ENCODE measurements at regions not wholly inside any gene's neighbourhood (a gene's known extent, or its start where the extent isn't known, plus 50 kb on each side); places are given as distances from the start of the nearest gene placed in this dataset.
"Not testable (repeated sequence)": the region's sequence is repeated elsewhere in the genome, so short reads cannot be mapped to it uniquely, and the experiment has no call there.

DNA sequence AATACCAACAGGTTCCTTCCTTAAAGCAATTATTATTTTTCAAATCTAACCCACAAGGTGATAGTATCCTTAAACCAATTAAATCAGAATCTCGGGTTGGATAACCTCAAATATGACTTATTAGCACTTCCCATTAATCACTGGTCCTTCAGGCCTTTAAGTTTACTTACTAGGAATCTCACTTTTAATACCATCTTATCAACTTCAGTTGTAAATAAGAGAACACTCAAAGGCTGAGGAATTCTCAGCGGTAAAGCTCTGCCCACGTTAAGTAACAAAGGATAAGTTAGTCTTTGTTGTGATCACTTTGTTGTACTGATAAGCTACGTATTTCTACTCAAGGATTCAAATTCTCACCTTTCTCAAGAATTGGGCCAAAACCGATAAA is 82.0 kb downstream of the OR2B2 start:
- intact Hi-C loops (cut with DNase I): loop anchor here (10.0 kb wide), 1 partner anchor 1805 kb away; a partner anchor contains a TSS
- DNase-seq (ENCODE audit: missing footprints) (no peak), ATAC-seq (no peak)

GRCh38 chr6:27829453-27830211 is 82.6 kb downstream of the OR2B2 start:
- intact Hi-C loops (cut with DNase I): loop anchor here (10.0 kb wide), 1 partner anchor 1805 kb away; a partner anchor contains a TSS
- no peak for ATAC-seq
- DNase-seq (ENCODE audit: missing footprints): no peak

DNA sequence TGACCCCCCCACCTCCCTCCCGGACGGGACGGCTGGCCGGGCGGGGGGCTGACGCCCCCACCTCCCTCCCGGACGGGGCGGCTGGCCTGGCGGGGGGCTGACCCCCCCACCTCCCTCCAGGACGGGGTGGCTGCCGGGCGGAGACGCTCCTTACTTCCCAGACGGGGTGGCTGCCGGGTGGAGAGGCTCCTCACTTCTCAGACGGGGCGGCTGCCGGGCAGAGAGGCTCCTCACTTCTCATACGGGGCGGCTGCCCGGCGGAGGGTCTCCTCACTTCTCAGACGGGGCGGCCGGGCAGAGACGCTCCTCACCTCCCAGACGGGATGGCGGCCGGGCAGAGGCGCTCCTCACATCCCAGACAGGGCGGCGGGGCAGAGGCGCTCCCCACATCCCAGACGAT is 84.7 kb downstream of the OR2B2 start:
- DNase-seq (ENCODE audit: missing footprints): peak; percentile 59
- intact Hi-C loops (cut with DNase I); ATAC-seq: not testable (repeated sequence)

DNA sequence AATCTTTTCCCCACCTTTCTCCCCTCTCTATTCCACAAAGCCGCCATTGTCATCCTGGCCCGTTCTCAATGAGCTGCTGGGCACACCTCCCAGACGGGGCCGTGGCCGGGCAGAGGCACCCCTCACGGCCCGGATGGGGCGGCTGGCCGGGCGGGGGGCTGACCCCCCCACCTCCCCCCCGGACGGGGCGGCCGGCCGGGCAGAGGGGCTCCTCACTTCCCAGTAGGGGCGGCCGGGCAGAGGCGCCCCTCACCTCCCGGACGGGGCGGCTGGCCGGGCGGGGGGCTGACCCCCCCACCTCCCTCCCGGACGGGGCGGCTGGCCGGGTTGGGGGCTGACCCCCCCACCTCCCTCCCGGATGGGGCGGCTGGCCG is 85.6 kb downstream of the OR2B2 start:
- DNase-seq (ENCODE audit: missing footprints): not testable (repeated sequence)

GRCh38 chr6:27825848-27826611 is 86.2 kb downstream of the OR2B2 start:
- ATAC-seq; intact Hi-C loops (cut with DNase I); DNase-seq (ENCODE audit: missing footprints): not testable (repeated sequence)

More for the DNA sequence above, 85.6 kb downstream of the OR2B2 start:
- ATAC-seq; intact Hi-C loops (cut with DNase I): not testable (repeated sequence)

GRCh38 chr6:27825025-27825793 is 87.0 kb downstream of the OR2B2 start:
- ATAC-seq (no peak), DNase-seq (ENCODE audit: missing footprints) (no peak)
- intact Hi-C loops (cut with DNase I): no loop called here

DNA sequence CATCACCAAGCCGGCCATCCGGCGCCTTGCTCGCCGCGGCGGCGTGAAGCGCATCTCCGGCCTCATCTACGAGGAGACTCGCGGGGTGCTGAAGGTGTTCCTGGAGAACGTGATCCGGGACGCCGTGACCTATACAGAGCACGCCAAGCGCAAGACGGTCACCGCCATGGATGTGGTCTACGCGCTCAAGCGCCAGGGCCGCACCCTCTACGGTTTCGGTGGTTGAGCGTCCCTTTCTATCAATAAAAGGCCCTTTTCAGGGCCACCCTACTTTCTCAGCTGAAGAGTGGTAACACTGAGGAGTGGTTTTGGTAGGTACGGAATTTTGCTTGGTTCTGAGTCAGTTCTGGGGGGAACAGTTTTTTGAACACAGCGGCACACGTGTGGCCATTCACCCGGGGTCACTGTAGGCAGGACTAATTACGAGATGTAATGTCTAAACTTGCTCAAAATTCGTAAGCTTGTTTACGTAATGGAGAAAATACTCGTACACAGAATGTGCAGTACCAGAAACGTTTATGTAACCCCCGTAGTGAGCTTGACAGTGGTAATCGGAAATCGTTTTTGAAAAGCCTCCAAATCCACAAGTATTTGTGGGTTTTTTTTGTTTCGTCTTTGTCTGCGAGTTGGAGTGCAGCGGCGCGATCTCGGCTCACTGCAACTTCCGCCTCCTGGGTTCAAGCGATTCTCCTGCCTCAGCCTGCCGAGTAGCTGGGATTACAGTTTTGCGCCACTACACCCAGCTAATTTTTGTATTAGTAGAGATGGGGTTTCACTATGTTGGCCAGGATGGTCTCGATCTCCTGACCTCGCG is 87.8 kb downstream of the OR2B2 start:
- intact Hi-C loops (cut with DNase I): loop anchor here (5.0 kb wide), 1 partner anchor 43 kb away; a partner anchor contains a TSS
- peak; percentile 60 for DNase-seq (ENCODE audit: missing footprints)
- ATAC-seq: peak; percentile 60

- intact Hi-C loops (cut with DNase I): loop anchor here (5.0 kb wide), 1 partner anchor 44 kb away; a partner anchor contains a TSS
- peak; percentile 89 for ATAC-seq
- DNase-seq (ENCODE audit: missing footprints): peak; percentile 62
Observed at GRCh38 chr6:27823714-27824210, 88.4 kb downstream of the OR2B2 start.

DNA sequence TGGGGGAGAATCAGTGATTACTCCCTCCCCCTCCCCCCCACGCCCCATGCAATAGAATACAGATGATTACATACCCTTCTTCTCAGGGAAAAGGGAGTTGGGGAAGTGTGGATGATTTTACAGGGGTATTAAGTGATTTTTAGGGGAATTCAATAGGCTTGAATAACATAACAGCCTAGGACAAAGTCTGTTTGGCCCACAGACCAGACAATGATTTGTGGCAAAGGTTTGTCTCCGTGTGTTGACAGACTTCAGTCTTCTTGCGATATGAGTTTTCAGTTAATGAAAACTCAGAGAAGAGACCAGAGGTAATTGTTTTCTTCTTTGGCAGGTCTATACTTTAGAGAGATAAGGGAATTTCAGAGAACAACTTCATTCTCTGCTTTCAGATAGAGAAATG is 95.3 kb downstream of the OR2B2 start:
- ATAC-seq: no peak
- no peak for DNase-seq (ENCODE audit: missing footprints)
- intact Hi-C loops (cut with DNase I): no loop called here

GRCh38 chr6:27814665-27815424 is 97.4 kb downstream of the OR2B2 start:
- DNase-seq (ENCODE audit: missing footprints) (no peak), ATAC-seq (peak; percentile 79)
- intact Hi-C loops (cut with DNase I): no loop called here

DNA sequence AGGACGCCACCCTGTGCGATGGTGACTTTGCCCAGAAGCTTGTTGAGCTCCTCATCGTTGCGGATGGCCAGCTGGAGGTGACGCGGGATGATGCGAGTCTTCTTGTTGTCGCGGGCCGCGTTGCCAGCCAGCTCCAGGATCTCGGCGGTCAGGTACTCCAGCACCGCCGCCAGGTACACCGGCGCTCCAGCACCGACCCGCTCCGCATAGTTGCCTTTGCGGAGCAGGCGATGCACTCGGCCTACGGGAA is 97.9 kb downstream of the OR2B2 start:
- ATAC-seq: peak; percentile 12
- intact Hi-C loops (cut with DNase I); DNase-seq (ENCODE audit: missing footprints): not testable (repeated sequence)

DNA sequence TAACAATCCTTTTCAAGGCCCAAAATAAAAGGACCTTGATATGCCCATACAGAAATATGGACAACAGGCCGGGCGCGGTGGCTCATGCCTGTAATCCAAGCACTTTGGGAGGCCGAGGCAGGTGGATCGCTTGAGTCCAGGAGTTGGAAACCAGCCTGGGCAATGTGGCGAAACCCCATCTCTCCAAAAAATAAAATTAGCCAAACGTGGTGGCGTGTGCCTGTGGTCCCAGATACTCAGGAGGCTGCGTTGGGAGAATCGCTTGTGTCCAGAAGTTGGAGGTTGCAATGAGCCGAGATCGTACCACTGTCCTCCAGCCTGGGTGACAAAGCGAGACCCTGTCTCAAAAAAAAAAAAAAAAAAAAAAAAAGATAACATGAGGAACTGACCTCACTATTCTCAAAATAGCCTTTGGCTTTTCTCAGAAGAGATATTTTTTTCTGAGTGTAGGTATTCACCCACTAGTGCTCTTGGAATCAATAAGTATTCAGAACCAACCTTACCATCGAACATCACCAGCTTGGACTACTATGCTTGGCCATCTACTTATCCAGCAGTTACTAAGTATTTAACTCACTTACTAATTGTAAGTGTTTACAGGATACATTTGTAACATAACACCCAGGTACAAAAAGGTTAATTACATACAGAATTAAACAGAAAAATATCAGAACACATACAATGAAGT is 99.2 kb downstream of the OR2B2 start:
- ATAC-seq: no peak
- no peak for DNase-seq (ENCODE audit: missing footprints)
- intact Hi-C loops (cut with DNase I): no loop called here

- intact Hi-C loops (cut with DNase I): no loop called here
- DNase-seq (ENCODE audit: missing footprints) (no peak), ATAC-seq (no peak)
Observed at GRCh38 chr6:27812078-27812804, 100.0 kb downstream of the OR2B2 start.

DNA sequence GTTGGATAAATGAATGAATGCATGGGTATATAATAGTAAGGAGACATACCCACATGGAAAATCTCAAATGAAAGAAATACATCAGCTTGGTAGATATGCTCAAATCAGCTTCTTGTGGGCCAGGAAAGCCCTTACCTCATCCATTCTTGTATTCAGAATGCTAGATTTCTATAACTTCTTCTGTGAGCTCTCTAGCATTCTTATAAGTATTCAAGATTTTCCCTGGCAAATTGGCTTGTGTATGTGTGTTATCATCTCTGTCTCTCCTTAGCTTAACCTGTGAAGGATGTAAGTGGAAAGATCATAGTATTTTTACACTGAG is 100.8 kb downstream of the OR2B2 start:
- DNase-seq (ENCODE audit: missing footprints) (no peak), ATAC-seq (no peak)
- intact Hi-C loops (cut with DNase I): no loop called here

DNA sequence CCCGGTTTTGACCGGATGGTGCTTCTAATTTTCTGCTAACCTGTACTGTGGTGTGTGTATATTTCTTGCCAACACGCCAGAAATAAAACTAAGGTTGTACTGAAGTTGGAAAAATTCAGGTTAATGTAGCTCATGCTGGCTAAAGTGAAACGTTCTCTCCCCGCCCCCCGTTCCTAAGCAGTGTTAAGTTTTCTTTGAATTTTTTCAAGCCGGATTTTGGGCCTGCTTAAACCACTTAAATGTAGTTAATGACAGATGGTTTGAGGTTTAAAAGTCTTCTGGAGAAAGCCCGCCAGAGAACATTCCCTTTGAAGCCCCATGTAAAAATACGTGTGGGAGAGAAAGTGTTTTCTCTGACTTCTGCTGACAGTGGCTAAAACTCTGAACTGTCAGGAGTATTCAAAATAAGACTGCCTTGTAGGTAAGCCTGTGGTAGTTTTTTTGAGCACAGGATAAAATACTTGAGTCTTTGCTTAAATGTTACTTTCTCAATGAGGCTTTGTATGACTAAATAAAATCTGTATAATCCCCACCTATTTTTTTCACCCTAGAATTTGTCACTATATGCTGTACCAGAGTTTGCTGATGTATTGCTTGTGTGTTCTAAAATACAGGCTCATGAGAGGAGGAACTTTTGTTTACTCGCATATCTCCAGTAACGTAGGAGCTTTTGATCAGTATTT is 101.3 kb downstream of the OR2B2 start:
- DNase-seq (ENCODE audit: missing footprints) (no peak), ATAC-seq (no peak)
- intact Hi-C loops (cut with DNase I): no loop called here

Data from Right ventricle myocardium inferior (tissue), 1 donor.